ENCODE measurements at regions not wholly inside any gene's neighbourhood (a gene's known extent, or its start where the extent isn't known, plus 50 kb on each side); places are given as distances from the start of the nearest gene placed in this dataset.
A peak's percentile ranks its signal among the peaks of the same experiment; 100 is the strongest.

GRCh38 chr13:90868321-90868920 is 479.1 kb upstream of the MIR17HG start:
- no peak for DNase-seq (ENCODE audit: extremely low spot score in 2 of 2)
- TF ChIP-seq POLR2AphosphoS5 (IDR thresholded peaks at IDR 0.05; ENCODE audit: insufficient read depth in 1 of 2, low read depth in 1 of 2): no peak
- TF ChIP-seq CTCF (IDR thresholded peaks at IDR 0.05): peak in 2 of 3 experiments; percentile 15 to 39
- no peak for TF ChIP-seq POLR2A (IDR thresholded peaks at IDR 0.05)
- no peaks in the 10 kb centered on the region for H3K9me3 ChIP-seq
- H3K27ac ChIP-seq: no peak overlapping the region
- H3K4me1 ChIP-seq: no peaks in the 10 kb centered on the region
- H3K4me3 ChIP-seq: no peak overlapping the region
- no peaks in the 10 kb centered on the region for H3K36me3 ChIP-seq
- H3K27me3 ChIP-seq: no peaks in the 10 kb centered on the region
- intact Hi-C loops (cut with DNase I): no loop called here

GRCh38 chr13:90869580-90869979 is 477.9 kb upstream of the MIR17HG start:
- H3K4me3 ChIP-seq: no peak overlapping the region

GRCh38 chr13:90872491-90873025 is 474.9 kb upstream of the MIR17HG start:
- H3K4me3 ChIP-seq: no peak overlapping the region
- no peak overlapping the region for H3K27ac ChIP-seq
- no peaks in the 10 kb centered on the region for H3K27me3 ChIP-seq
- H3K36me3 ChIP-seq: no peaks in the 10 kb centered on the region
- no peak for TF ChIP-seq POLR2AphosphoS5 (IDR thresholded peaks at IDR 0.05; ENCODE audit: insufficient read depth in 1 of 2, low read depth in 1 of 2)
- TF ChIP-seq CTCF (IDR thresholded peaks at IDR 0.05): no peak
- TF ChIP-seq POLR2A (IDR thresholded peaks at IDR 0.05): no peak
- intact Hi-C loops (cut with DNase I): no loop called here
- H3K4me1 ChIP-seq: no peaks in the 10 kb centered on the region
- DNase-seq (ENCODE audit: extremely low spot score in 2 of 2): no peak
- H3K9me3 ChIP-seq: no peaks in the 10 kb centered on the region

More at GRCh38 chr13:90869580-90869979, 477.9 kb upstream of the MIR17HG start:
- no peaks in the 10 kb centered on the region for H3K27me3 ChIP-seq
- H3K36me3 ChIP-seq: no peaks in the 10 kb centered on the region
- TF ChIP-seq POLR2AphosphoS5 (IDR thresholded peaks at IDR 0.05; ENCODE audit: insufficient read depth in 1 of 2, low read depth in 1 of 2) (no peak), POLR2A (IDR thresholded peaks at IDR 0.05) (no peak), CTCF (IDR thresholded peaks at IDR 0.05) (no peak)
- H3K4me1 ChIP-seq: no peaks in the 10 kb centered on the region
- no peaks in the 10 kb centered on the region for H3K9me3 ChIP-seq
- no peak overlapping the region for H3K27ac ChIP-seq
- intact Hi-C loops (cut with DNase I): no loop called here
- no peak for DNase-seq (ENCODE audit: extremely low spot score in 2 of 2)

- no peaks in the 10 kb centered on the region for H3K4me1 ChIP-seq
- no peaks in the 10 kb centered on the region for H3K9me3 ChIP-seq
- TF ChIP-seq POLR2AphosphoS5 (IDR thresholded peaks at IDR 0.05; ENCODE audit: insufficient read depth in 1 of 2, low read depth in 1 of 2): no peak
- no peak for TF ChIP-seq POLR2A (IDR thresholded peaks at IDR 0.05)
- TF ChIP-seq CTCF (IDR thresholded peaks at IDR 0.05): no peak
- H3K27ac ChIP-seq: no peak overlapping the region
- H3K36me3 ChIP-seq: no peaks in the 10 kb centered on the region
- H3K4me3 ChIP-seq: no peak overlapping the region
- no peaks in the 10 kb centered on the region for H3K27me3 ChIP-seq
- no peak for DNase-seq (ENCODE audit: extremely low spot score in 2 of 2)
- intact Hi-C loops (cut with DNase I): no loop called here
Measured at GRCh38 chr13:90880790-90881189, 466.7 kb upstream of the MIR17HG start.

GRCh38 chr13:90882551-90882950 is 464.9 kb upstream of the MIR17HG start:
- Histone ChIP-seq H3K27me3 (no peaks in the 10 kb centered on the region), H3K9me3 (no peaks in the 10 kb centered on the region), H3K4me3 (no peak overlapping the region), H3K4me1 (no peaks in the 10 kb centered on the region), H3K36me3 (no peaks in the 10 kb centered on the region), H3K27ac (no peak overlapping the region)
- no peak for DNase-seq (ENCODE audit: extremely low spot score in 2 of 2)
- intact Hi-C loops (cut with DNase I): no loop called here
- TF ChIP-seq CTCF (IDR thresholded peaks at IDR 0.05): no peak
- no peak for TF ChIP-seq POLR2AphosphoS5 (IDR thresholded peaks at IDR 0.05; ENCODE audit: insufficient read depth in 1 of 2, low read depth in 1 of 2)
- no peak for TF ChIP-seq POLR2A (IDR thresholded peaks at IDR 0.05)

Measured in vagina (tissue), 2 donors.